Esophagus squamous epithelium (tissue), 5 donors: ENCODE measurements at regions not wholly inside any gene's neighbourhood (a gene's known extent, or its start where the extent isn't known, plus 50 kb on each side); places are given as distances from the start of the nearest gene placed in this dataset.
A peak's percentile ranks its signal among the peaks of the same experiment; 100 is the strongest.
"Not testable (repeated sequence)": the region's sequence is repeated elsewhere in the genome, so short reads cannot be mapped to it uniquely, and the experiment has no call there.

Experiments
- DNase-seq: peaks from one replicate; lab custom pipeline; 2025; lab: John Stamatoyannopoulos, UW
- H3K27ac ChIP-seq, 4 donors: fragments of 200-600 bp; sonication (generic); one replicate each; pipeline ENCODE4 v1.5.1; 2016 to 2019; ENCODE audit warnings: mild to moderate bottlenecking in 1 of 4
- H3K27me3 ChIP-seq, 4 donors: fragments of 200-600 bp; sonication (generic); 1 replicate in 3 of 4; 2 replicates in 1 of 4; pipeline versions ENCODE4 v1.5.1 to v1.6.0; 2017 to 2021; ENCODE audit warnings: antibody characterized with exemption in 1 of 4
- H3K36me3 ChIP-seq, 3 donors: fragments of 200-600 bp; sonication (generic); one replicate each; pipeline ENCODE4 v1.5.1; 2016 to 2019
- H3K4me1 ChIP-seq, 3 donors: fragments of 200-600 bp; sonication (generic); one replicate each; pipeline ENCODE4 v1.5.1; 2017 to 2019
- H3K4me3 ChIP-seq, 4 donors: fragments of 200-600 bp; sonication (generic); 1 replicate in 3 of 4; 2 replicates in 1 of 4; pipeline ENCODE4 v1.5.1; 2016 to 2019; ENCODE audit warnings: mild to moderate bottlenecking in 2 of 4, moderate library complexity in 1 of 4
- H3K9me3 ChIP-seq, 3 donors: fragments of 200-600 bp; sonication (generic); one replicate each; pipeline ENCODE4 v1.5.1; 2016 to 2019
- POLR2A ChIP-seq, 4 donors: fragments of 450-650 bp; IDR thresholded peaks; one replicate each; pipeline ENCODE4 v1.6.1; 2017; ENCODE audit warnings: antibody characterized with exemption in 4 of 4, mild to moderate bottlenecking in 4 of 4, moderate library complexity in 3 of 4
- WGBS, 2 donors: methylation state at CpG; one replicate each; pipeline ENCODE4 v1.1.5; 2018; 5-methylcytosine and 5-hydroxymethylcytosine counted together
- intact Hi-C: fragments of 100-400 bp; cut with DNase I; formaldehyde crosslinking; loops from one replicate; pipeline ENCODE4 v1.15.0; 2022
- TF ChIP-seq, protein P1 (sequence below), 6 experiments: fragments of 450-650 bp in 4 of 6; fragments of 200-600 bp in 2 of 6; sonication (generic) in 2 of 6; IDR thresholded peaks; one replicate each; pipeline ENCODE4 v1.5.1; 2016 to 2019; ENCODE audit warnings: antibody characterized with exemption in 6 of 6, mild to moderate bottlenecking in 4 of 6, moderate library complexity in 4 of 6
- donor health status: DM: yes; HTN: yes; CAD: no.

DNA sequence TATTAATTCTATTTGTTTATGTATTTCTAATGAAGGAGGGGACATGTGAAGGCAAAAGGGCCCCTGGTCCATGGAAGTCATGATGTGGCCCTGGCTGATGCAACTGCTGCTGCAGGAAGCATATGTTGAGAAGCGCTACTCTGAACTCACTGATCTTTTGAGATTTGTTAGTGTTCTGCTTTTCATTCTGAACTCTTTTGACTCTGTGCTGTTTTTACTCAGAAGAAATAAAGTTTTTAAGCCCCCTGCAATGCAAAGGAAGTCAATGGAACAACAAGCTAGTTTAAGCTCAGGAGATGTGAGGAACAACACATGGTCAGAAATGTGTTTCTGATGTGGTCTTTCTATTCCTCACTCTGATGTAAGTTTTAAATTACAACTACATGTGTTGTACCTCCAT is 88.9 kb upstream of the BTG1 start:
- Histone ChIP-seq H3K4me3 (no peak overlapping the region), H3K9me3 (no peaks in the 10 kb centered on the region), H3K4me1 (no peaks in the 10 kb centered on the region), H3K27me3 (no peaks in the 10 kb centered on the region), H3K27ac (no peak overlapping the region), H3K36me3 (no peaks in the 10 kb centered on the region)
- 82 to 87% methylated on average over 1 of the region's 1 CpG for WGBS, 2 donors
- intact Hi-C loops, result no loop called here
- no peak for TF ChIP-seq POLR2A (IDR thresholded peaks at IDR 0.05)
- DNase-seq, result no peak

DNA sequence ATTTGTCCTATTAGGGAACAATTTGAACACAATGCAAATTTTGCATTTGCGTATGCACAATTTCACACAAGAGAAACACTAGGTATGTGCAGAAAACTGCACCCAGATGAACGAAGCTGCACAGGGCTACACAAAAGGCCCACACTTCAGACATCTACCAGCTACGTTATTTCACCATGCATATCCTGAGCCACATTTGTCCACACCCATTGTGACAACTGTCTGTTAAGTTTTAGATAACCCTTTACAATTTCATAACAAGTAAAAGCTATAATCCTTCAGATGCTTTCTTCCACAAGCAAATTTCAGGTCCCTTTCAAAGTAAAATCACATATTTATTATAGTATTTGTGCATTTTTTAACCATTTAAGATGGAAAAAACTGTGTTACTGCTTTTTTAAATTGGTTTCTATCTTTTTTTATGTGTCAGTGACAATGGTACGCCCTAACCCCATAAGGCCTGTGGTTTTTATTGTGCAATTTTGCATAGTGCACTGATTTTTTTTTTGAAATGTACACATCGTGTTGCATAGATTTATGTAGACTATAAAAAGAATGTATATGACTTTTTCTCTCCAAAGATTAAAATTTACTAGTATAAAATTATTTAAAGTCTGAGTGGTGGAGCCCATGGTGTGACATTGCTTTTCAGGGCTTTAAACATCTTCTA is 87.8 kb upstream of the BTG1 start:
- no peaks in the 10 kb centered on the region for H3K27me3 ChIP-seq
- no peak for TF ChIP-seq POLR2A (IDR thresholded peaks at IDR 0.05)
- TF ChIP-seq, protein P1, sequence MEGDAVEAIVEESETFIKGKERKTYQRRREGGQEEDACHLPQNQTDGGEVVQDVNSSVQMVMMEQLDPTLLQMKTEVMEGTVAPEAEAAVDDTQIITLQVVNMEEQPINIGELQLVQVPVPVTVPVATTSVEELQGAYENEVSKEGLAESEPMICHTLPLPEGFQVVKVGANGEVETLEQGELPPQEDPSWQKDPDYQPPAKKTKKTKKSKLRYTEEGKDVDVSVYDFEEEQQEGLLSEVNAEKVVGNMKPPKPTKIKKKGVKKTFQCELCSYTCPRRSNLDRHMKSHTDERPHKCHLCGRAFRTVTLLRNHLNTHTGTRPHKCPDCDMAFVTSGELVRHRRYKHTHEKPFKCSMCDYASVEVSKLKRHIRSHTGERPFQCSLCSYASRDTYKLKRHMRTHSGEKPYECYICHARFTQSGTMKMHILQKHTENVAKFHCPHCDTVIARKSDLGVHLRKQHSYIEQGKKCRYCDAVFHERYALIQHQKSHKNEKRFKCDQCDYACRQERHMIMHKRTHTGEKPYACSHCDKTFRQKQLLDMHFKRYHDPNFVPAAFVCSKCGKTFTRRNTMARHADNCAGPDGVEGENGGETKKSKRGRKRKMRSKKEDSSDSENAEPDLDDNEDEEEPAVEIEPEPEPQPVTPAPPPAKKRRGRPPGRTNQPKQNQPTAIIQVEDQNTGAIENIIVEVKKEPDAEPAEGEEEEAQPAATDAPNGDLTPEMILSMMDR (IDR thresholded peaks at IDR 0.05), result no peak
- 67 to 87% methylated on average over 5 of the region's 5 CpGs for WGBS, 2 donors
- intact Hi-C loops, result no loop called here
- H3K27ac ChIP-seq, result no peak overlapping the region
- no peaks in the 10 kb centered on the region for H3K9me3 ChIP-seq
- H3K4me1 ChIP-seq, result no peaks in the 10 kb centered on the region
- H3K4me3 ChIP-seq, result no peak overlapping the region
- DNase-seq, result no peak
- H3K36me3 ChIP-seq, result no peaks in the 10 kb centered on the region

DNA sequence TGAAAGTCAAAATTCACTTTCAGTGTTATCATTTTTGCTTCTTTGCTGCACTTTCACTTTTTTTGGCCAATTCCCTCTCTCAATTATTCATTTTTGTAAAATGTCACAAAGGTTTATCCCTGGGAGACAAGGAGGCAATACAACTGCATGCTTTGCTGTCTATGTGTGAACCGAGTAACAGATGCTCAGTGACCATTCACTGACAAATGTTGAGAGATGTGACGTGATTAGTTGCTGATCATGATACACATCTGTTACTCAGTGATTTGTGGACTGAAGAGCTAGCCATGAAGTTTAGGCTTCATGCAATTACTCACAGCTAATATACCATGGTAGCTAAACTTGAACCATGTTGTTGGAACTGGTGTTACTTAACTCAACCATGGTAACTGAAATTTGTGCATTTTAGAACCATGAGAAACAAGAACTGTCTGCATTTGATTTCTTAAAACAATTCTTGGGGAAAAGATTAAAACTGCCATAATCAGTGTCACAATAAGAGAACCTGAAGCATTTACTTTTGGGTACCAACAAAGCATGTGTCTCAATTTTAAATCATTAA is 86.8 kb upstream of the BTG1 start:
- H3K9me3 ChIP-seq, H3K27ac ChIP-seq, intact Hi-C loops, H3K4me3 ChIP-seq, H3K27me3 ChIP-seq, H3K4me1 ChIP-seq, DNase-seq, H3K36me3 ChIP-seq: not testable (repeated sequence)
- 81% methylated on average over 2 of the region's 2 CpGs; no CpG with 5 or more reads in 1 of the 2 donors for WGBS, 2 donors

DNA sequence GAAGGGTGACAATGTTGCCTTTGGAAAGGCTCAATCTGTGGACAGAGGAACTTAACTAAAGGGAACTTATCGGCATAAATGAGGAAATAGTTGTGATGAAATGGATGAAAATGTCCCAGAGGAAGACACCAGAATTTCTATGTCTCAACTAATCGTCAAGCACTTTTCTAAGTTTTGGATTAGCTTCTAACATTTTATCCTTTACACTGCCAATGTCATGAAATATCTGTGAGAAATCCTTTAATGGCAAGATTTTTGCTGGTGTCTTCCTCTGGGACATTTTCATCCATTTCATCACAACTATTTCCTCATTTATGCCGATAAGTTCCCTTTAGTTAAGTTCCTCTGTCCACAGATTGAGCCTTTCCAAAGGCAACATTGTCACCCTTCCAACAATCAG is 86.3 kb upstream of the BTG1 start:
- H3K36me3 ChIP-seq, H3K27ac ChIP-seq, H3K27me3 ChIP-seq, intact Hi-C loops, H3K4me1 ChIP-seq, DNase-seq, H3K4me3 ChIP-seq, H3K9me3 ChIP-seq: not testable (repeated sequence)
- WGBS, 2 donors, result 52 to 62% methylated on average over 3 of the region's 3 CpGs

GRCh38 chr12:92231532-92231931 is 85.9 kb upstream of the BTG1 start:
- H3K4me1 ChIP-seq, DNase-seq, H3K9me3 ChIP-seq, H3K27ac ChIP-seq, H3K4me3 ChIP-seq, H3K27me3 ChIP-seq, intact Hi-C loops, H3K36me3 ChIP-seq: not testable (repeated sequence)
- WGBS, 2 donors, result 83% methylated on average over 1 of the region's 2 CpGs

- intact Hi-C loops, result no loop called here
- Histone ChIP-seq H3K4me3 (no peak overlapping the region), H3K36me3 (no peaks in the 10 kb centered on the region), H3K9me3 (no peaks in the 10 kb centered on the region), H3K4me1 (peaks cover 4 to 25% (median 5%) of the 10 kb centered on the region in 3 donors), H3K27ac (no peak overlapping the region), H3K27me3 (no peaks in the 10 kb centered on the region)
- no peak for TF ChIP-seq POLR2A (IDR thresholded peaks at IDR 0.05)
- TF ChIP-seq, protein P1 (IDR thresholded peaks at IDR 0.05), result no peak
- 90% methylated on average over 2 of the region's 2 CpGs for WGBS, 2 donors
- no peak for DNase-seq
Measured at GRCh38 chr12:92229381-92229780, 83.7 kb upstream of the BTG1 start.

DNA sequence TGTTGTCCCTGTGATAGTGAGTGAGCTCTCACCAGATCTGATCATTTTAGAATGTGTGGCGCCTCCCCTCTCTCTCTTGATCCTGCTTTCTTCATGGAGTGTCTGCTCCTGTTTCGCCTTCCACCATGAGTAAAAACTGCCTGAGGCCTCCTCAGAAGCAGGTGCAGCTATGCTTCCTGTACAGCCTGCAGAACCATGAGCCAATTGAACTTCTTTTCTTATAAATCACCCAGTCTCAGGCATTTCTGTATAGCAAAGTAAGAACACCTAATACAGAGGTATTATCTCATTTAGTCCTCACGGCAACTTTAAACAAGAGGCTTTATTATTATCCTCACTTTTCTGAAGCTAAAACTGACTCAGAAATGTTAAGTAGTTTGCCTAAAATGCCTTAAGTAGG is 81.3 kb upstream of the BTG1 start:
- Histone ChIP-seq H3K9me3 (no peaks in the 10 kb centered on the region), H3K4me1 (peaks cover 4 to 27% (median 5%) of the 10 kb centered on the region in 3 donors), H3K4me3 (no peak overlapping the region), H3K36me3 (no peaks in the 10 kb centered on the region), H3K27me3 (no peaks in the 10 kb centered on the region), H3K27ac (peak overlapping the region in 1 of 4 donors; percentile 48)
- intact Hi-C loops, result no loop called here
- 25 to 54% methylated on average over 3 of the region's 3 CpGs for WGBS, 2 donors
- no peak for DNase-seq
- TF ChIP-seq POLR2A (IDR thresholded peaks at IDR 0.05), result no peak
- TF ChIP-seq, protein P1 (IDR thresholded peaks at IDR 0.05), result no peak
